Stimulated activated CD8-positive, alpha-beta memory T cell treated with anti-CD3 and anti-CD28 coated beads, Interleukin-15, amount 100 ng/mL, for 24 hours (primary cell): ENCODE measurements at regions not wholly inside any gene's neighbourhood (a gene's known extent, or its start where the extent isn't known, plus 50 kb on each side); places are given as distances from the start of the nearest gene placed in this dataset.
"Not testable (repeated sequence)": the region's sequence is repeated elsewhere in the genome, so short reads cannot be mapped to it uniquely, and the experiment has no call there.

Source experiments
- DNase-seq: peaks from one replicate; pipeline ENCODE4 v3.0.0-alpha.2; 2020; ENCODE audit warnings: low read depth

- no peak for DNase-seq
Observed at GRCh38 chr6:14555804-14556203, 438.2 kb downstream of the CD83 start.

DNA sequence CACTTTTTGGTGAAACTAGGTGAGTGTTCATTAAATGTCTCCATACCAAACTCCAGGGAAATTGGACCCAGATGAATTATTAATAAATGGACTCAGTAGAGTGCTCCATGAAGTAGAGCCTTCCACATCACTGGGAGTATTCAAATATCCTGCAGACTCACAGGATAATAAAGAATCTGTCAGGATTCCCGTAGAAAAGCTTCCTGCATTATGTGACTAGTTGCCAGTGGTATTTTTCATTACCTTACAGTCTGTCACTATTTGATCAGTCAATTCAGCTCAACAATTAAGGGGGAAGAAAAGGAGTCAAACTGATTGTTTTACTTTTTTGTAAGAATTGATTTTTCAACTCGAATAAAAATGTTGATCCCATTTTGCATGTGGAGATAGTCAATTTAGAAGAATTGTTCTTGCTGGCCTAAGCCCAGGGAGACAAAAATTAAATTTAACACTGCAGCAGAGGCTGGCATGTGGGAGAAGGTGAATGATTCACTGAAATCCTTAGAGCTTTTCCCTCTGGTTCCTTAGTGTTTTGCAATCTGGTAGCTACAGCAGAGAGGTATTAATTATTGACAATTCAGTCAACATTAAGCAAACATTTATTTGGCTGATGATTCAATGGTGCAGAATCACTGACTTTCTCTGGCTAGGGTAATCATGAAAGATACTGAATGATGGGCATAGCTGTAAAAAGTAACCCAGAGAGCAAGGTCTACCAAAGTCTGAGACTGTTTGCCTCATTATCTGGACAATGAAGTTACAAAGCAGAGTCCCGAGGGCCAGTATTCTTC is 442.4 kb downstream of the CD83 start:
- no peak for DNase-seq

- DNase-seq, result not testable (repeated sequence)
Observed at GRCh38 chr6:14561563-14561962, 444.0 kb downstream of the CD83 start.

GRCh38 chr6:14567842-14568241 is 450.3 kb downstream of the CD83 start:
- DNase-seq, result no peak

DNA sequence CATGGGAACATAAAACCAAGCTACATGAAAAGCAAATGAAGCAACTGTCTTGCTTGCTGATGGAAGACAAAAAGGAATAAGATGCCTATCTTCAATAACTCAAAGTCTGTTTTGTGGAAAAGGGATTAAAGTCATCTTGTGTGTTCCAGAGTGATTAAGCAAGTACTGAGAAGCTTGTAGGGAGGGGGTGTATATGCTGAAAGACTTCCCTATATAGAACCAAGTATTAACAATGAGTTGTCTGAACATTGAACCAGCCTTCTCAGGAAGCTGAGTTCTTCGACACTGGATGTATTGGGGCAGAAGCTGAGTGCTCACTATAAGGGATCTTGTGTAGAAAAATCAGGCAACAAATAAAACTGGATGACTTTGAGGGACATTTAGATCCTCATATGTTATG is 451.8 kb downstream of the CD83 start:
- DNase-seq, result no peak

GRCh38 chr6:14569874-14570273 is 452.3 kb downstream of the CD83 start:
- DNase-seq, result not testable (repeated sequence)

- DNase-seq, result no peak
Observed at GRCh38 chr6:14571001-14571400, 453.4 kb downstream of the CD83 start.

DNA sequence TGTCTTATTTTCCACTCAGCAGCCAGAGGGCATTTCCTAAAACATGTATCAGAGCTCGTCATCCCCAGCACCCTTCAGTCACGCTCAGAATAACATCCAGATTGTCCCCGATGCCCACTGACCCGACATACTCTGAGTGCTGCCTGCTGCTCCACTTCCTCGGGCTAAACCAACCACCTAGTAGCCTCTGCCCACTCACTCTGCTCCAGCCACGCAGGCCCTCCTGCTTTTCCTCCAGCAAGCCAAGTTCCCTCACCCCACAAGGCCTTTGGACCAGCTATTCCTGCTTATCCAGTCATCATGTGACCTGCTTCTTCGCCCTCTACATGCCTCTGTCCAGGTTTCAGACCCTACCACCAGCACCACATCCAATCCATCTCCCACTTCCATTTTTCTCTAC is 454.2 kb downstream of the CD83 start:
- no peak for DNase-seq

- no peak for DNase-seq
Observed at GRCh38 chr6:14573267-14573666, 455.7 kb downstream of the CD83 start.

- no peak for DNase-seq
Observed at GRCh38 chr6:14573703-14574290, 456.2 kb downstream of the CD83 start.

DNA sequence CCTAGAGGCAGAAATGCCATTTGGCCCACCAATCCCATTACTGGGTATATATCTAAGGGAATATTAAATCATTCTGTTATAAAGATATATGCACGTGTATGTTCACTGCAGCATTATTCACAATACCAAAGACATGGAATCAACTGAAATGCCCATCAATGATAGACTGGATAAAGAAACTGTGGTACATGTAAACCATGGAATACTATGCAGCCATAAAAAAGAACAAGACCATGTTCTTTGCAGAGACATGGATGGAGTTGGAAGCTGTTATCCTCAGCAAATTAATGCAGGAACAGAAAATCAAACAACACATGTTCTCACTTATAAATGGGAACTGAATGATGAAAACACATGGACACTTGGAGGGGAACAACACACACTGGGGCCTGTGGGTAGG is 458.4 kb downstream of the CD83 start:
- DNase-seq, result no peak

GRCh38 chr6:14578994-14579393 is 461.4 kb downstream of the CD83 start:
- DNase-seq, result no peak

DNA sequence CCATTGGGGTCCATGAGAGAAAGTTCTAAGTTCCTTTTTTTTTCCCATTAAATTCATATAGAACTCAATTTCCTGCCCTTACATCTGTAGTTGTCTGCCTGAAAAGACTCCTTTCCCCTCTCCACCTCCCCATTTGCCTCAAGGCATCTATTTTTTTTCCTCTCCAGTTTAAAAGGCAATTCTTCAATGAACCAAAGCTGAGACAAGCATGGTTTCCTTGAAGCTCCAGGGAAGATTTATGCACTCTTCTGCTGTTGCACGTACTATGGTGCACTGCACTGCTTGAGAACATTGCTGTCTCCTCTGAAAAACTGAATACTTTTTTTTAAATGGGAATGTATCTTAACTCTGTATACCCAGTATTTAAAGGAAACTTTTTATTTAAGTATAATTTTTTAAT is 465.2 kb downstream of the CD83 start:
- DNase-seq, result no peak

DNA sequence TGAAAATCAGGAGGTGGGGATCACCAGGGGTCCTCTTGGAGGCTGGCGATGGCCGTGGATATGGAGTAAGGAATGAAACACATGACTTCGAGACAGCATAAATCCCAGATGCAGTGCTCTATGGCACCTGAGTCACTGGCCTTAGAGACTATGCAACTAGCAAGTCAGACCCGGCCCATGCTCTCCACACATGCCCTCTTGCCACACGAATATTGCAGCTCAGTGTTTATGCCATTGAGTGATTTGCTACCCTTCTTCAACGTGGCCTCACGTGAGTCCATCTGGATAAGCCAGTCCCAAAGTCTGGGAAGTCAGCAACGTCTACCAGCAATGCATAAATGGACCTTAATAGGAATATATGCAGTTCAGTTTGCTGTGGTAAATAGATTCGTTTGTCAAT is 466.3 kb downstream of the CD83 start:
- no peak for DNase-seq

- no peak for DNase-seq
Observed at GRCh38 chr6:14584450-14584849, 466.9 kb downstream of the CD83 start.

GRCh38 chr6:14585689-14586088 is 468.1 kb downstream of the CD83 start:
- DNase-seq, result no peak

DNA sequence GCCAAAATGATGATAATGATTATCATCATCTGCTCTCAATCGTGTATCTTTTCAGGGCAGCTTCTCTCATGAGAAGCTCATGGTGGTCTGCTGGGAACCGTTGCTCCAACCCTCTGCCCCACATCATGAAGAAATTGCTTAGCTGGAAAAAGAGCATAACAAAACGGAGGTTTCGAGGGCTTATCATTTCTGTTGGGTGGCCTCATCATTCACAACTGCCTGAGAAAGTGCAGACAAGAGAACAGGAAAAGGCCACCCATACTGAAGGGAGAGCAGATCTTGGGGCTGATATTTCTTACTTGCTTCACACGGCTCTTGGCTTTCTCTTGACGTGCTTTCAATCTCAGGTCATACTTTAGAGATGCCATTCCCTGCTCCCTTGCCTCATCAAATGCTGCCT is 471.6 kb downstream of the CD83 start:
- DNase-seq, result no peak

- DNase-seq, result no peak
Observed at GRCh38 chr6:14590586-14590985, 473.0 kb downstream of the CD83 start.

GRCh38 chr6:14591998-14592397 is 474.4 kb downstream of the CD83 start:
- DNase-seq, result no peak

GRCh38 chr6:14593286-14593685 is 475.7 kb downstream of the CD83 start:
- DNase-seq, result no peak

- no peak for DNase-seq
Observed at GRCh38 chr6:14595751-14596150, 478.2 kb downstream of the CD83 start.

GRCh38 chr6:14596410-14596809 is 478.8 kb downstream of the CD83 start:
- DNase-seq, result no peak

DNA sequence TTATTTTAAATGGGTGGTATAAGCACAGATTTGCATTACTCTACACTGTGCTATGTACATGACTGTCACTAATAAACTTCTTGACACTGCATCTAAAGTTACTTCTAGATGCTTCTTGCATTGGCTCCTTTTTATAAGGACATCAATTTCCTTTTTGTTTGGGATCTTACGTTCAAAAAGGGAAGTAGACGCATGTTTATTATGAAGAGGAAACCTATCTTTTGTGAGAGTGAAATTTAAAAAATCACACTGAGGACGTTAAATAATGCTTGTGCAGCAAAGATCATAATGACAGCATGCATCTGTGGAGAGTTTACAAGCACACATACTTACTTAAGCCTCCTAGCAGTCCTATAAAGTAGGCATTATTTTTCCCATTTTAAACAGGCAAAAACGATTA is 479.5 kb downstream of the CD83 start:
- no peak for DNase-seq
